HG03571 (cell line): ENCODE measurements at regions not wholly inside any gene's neighbourhood (a gene's known extent, or its start where the extent isn't known, plus 50 kb on each side); places are given as distances from the start of the nearest gene placed in this dataset.

ENCODE experiments used
- ATAC-seq: cut with Tn5 transposase; IDR thresholded peaks from one replicate; pipeline ENCODE4 v1.9.1; 2021; ENCODE audit not compliant: unreplicated experiment

GRCh38 chr11:42025121-42025803 lies 565.8 kb upstream of the LRRC4C start:
- no peak for ATAC-seq

GRCh38 chr11:42034826-42035225 lies 575.4 kb upstream of the LRRC4C start:
- ATAC-seq: no peak

- ATAC-seq: no peak
Measured at GRCh38 chr11:42036201-42036600, 576.7 kb upstream of the LRRC4C start.

- no peak for ATAC-seq
Measured at GRCh38 chr11:42043312-42043711, 583.9 kb upstream of the LRRC4C start.

GRCh38 chr11:42047637-42048555 lies 588.4 kb upstream of the LRRC4C start:
- ATAC-seq: no peak

- ATAC-seq: no peak
Measured at GRCh38 chr11:42049186-42049585, 589.7 kb upstream of the LRRC4C start.

GRCh38 chr11:42049650-42050049 lies 590.2 kb upstream of the LRRC4C start:
- ATAC-seq: no peak

- no peak for ATAC-seq
Measured at GRCh38 chr11:42054351-42054900, 595.0 kb upstream of the LRRC4C start.

GRCh38 chr11:42055606-42056005 lies 596.2 kb upstream of the LRRC4C start:
- ATAC-seq: no peak

- no peak for ATAC-seq
Measured at GRCh38 chr11:42058794-42059193, 599.3 kb upstream of the LRRC4C start.

GRCh38 chr11:42065199-42065598 lies 605.7 kb upstream of the LRRC4C start:
- no peak for ATAC-seq

- no peak for ATAC-seq
Measured at GRCh38 chr11:42066113-42066512, 606.7 kb upstream of the LRRC4C start.

- no peak for ATAC-seq
Measured at GRCh38 chr11:42074306-42074705, 614.9 kb upstream of the LRRC4C start.

GRCh38 chr11:42075180-42075579 lies 615.7 kb upstream of the LRRC4C start:
- no peak for ATAC-seq

- ATAC-seq: no peak
Measured at GRCh38 chr11:42077794-42078193, 618.3 kb upstream of the LRRC4C start.

GRCh38 chr11:42085736-42086135 lies 626.3 kb upstream of the LRRC4C start:
- ATAC-seq: no peak

GRCh38 chr11:42093541-42093940 lies 634.1 kb upstream of the LRRC4C start:
- no peak for ATAC-seq

GRCh38 chr11:42098075-42098474 lies 638.6 kb upstream of the LRRC4C start:
- no peak for ATAC-seq

GRCh38 chr11:42112866-42113265 lies 653.4 kb upstream of the LRRC4C start:
- no peak for ATAC-seq

- no peak for ATAC-seq
Measured at GRCh38 chr11:42114927-42115326, 655.5 kb upstream of the LRRC4C start.

GRCh38 chr11:42138454-42138853 lies 679.0 kb upstream of the LRRC4C start:
- no peak for ATAC-seq

- no peak for ATAC-seq
Measured at GRCh38 chr11:42145311-42145710, 685.9 kb upstream of the LRRC4C start.
